OCI-LY1 (cell line): ENCODE measurements at regions not wholly inside any gene's neighbourhood (a gene's known extent, or its start where the extent isn't known, plus 50 kb on each side); places are given as distances from the start of the nearest gene placed in this dataset.

Source experiments
- H2AFZ ChIP-seq: fragments of 200-600 bp; sonication (generic), shearing (Covaris generic); 2 replicates; pipeline ENCODE4 v1.6.0; 2014; ENCODE audit warnings: antibody characterized with exemption, mild to moderate bottlenecking, low read length
- H3F3A ChIP-seq: fragments of 200-600 bp; sonication (generic), shearing (Covaris generic); 2 replicates; pipeline ENCODE4 v1.6.0; 2014; ENCODE audit warnings: mild to moderate bottlenecking, antibody characterized with exemption, low read length, moderate library complexity; ENCODE audit not compliant: insufficient read depth
- H3K27ac ChIP-seq: fragments of 200-600 bp; sonication (generic); 2 replicates; pipeline ENCODE4 v1.5.1; 2014; ENCODE audit warnings: low read length, mixed run types, mild to moderate bottlenecking, low read depth; ENCODE audit not compliant: poor library complexity, severe bottlenecking
- H3K27me3 ChIP-seq: fragments of 200-600 bp; sonication (generic); 2 replicates; pipeline ENCODE4 v1.6.0; 2014; ENCODE audit warnings: antibody characterized with exemption, mild to moderate bottlenecking, low read length, moderate library complexity; ENCODE audit not compliant: insufficient read depth
- H3K36me3 ChIP-seq: fragments of 200-600 bp; sonication (generic); 2 replicates; pipeline ENCODE4 v1.6.1; 2014; ENCODE audit warnings: mild to moderate bottlenecking, antibody characterized with exemption, low read length, moderate library complexity, mixed read lengths; ENCODE audit not compliant: insufficient read depth
- H3K4me1 ChIP-seq: fragments of 200-600 bp; sonication (generic); 2 replicates; pipeline ENCODE4 v1.5.1; 2014; ENCODE audit warnings: mild to moderate bottlenecking, low read length, moderate library complexity; ENCODE audit not compliant: insufficient read depth, severe bottlenecking
- H3K4me2 ChIP-seq: fragments of 200-600 bp; sonication (generic), shearing (Covaris generic); 2 replicates; pipeline ENCODE4 v1.6.1; 2014; ENCODE audit warnings: low read length
- H3K4me3 ChIP-seq: fragments of 200-600 bp; sonication (generic); 2 replicates; pipeline ENCODE4 v1.5.1; 2014; ENCODE audit warnings: low read length, low read depth, mild to moderate bottlenecking, mixed read lengths; ENCODE audit not compliant: poor library complexity, severe bottlenecking
- H3K79me2 ChIP-seq: fragments of 200-600 bp; shearing (Covaris generic); 2 replicates; pipeline ENCODE4 v1.6.1; 2016; ENCODE audit warnings: mixed run types, low read length, mixed read lengths; ENCODE audit not compliant: insufficient read depth
- H3K9ac ChIP-seq: fragments of 200-600 bp; sonication (generic), shearing (Covaris generic); 2 replicates; pipeline ENCODE4 v1.6.1; 2014; ENCODE audit warnings: mild to moderate bottlenecking, low read length, mixed read lengths
- H3K9me2 ChIP-seq: fragments of 200-600 bp; sonication (generic), shearing (Covaris generic); 2 replicates; pipeline ENCODE4 v1.6.1; 2014; ENCODE audit warnings: low read depth, mild to moderate bottlenecking, low read length, mixed read lengths
- H3K9me3 ChIP-seq: fragments of 200-600 bp; shearing (Covaris generic); 2 replicates; pipeline ENCODE4 v1.6.1; 2014; ENCODE audit warnings: low read length, mixed read lengths
- H4K20me1 ChIP-seq: fragments of 200-600 bp; sonication (generic), shearing (Covaris generic); 2 replicates; pipeline ENCODE4 v1.6.0; 2016; ENCODE audit warnings: mild to moderate bottlenecking, low read length; ENCODE audit not compliant: insufficient read depth
- CTCF ChIP-seq: fragments of 200-600 bp; sonication (generic), shearing (Covaris generic); IDR thresholded peaks from 2 replicates; pipeline ENCODE4 v1.5.1; 2017; ENCODE audit warnings: mild to moderate bottlenecking, antibody characterized with exemption, low read length, moderate library complexity, mixed read lengths
- EZH2 ChIP-seq: fragments of 200-600 bp; sonication (generic), shearing (Covaris generic); IDR thresholded peaks from 2 replicates; pipeline ENCODE4 v1.8.0; 2017; ENCODE audit warnings: borderline replicate concordance, mixed run types, mild to moderate bottlenecking, antibody characterized with exemption, low read length, moderate library complexity, mixed read lengths

GRCh38 chr18:46377557-46377956 is 273.4 kb downstream of the HAUS1 start:
- no peak overlapping the region for H3K27ac ChIP-seq
- TF ChIP-seq CTCF = no peak
- TF ChIP-seq EZH2 = no peak
- no peak overlapping the region for H3K4me2 ChIP-seq
- H3K9me2 ChIP-seq = no peaks in the 10 kb centered on the region
- no peaks in the 10 kb centered on the region for H3F3A ChIP-seq
- H3K27me3 ChIP-seq = no peaks in the 10 kb centered on the region
- H3K4me1 ChIP-seq = no peaks in the 10 kb centered on the region
- H3K36me3 ChIP-seq = no peaks in the 10 kb centered on the region
- no peaks in the 10 kb centered on the region for H3K9me3 ChIP-seq
- H2AFZ ChIP-seq = no peak overlapping the region
- H4K20me1 ChIP-seq = no peaks in the 10 kb centered on the region
- H3K9ac ChIP-seq = no peak overlapping the region
- no peak overlapping the region for H3K4me3 ChIP-seq
- no peaks in the 10 kb centered on the region for H3K79me2 ChIP-seq

GRCh38 chr18:46378126-46378863 is 274.1 kb downstream of the HAUS1 start:
- Histone ChIP-seq H3K9ac (no peak overlapping the region), H3K79me2 (no peaks in the 10 kb centered on the region), H4K20me1 (no peaks in the 10 kb centered on the region), H3K4me3 (no peak overlapping the region), H3K27me3 (no peaks in the 10 kb centered on the region), H3K4me1 (no peaks in the 10 kb centered on the region), H3K9me2 (no peaks in the 10 kb centered on the region), H3F3A (no peaks in the 10 kb centered on the region), H3K36me3 (no peaks in the 10 kb centered on the region), H2AFZ (no peak overlapping the region), H3K27ac (no peak overlapping the region), H3K4me2 (no peak overlapping the region), H3K9me3 (no peaks in the 10 kb centered on the region)
- no peak for TF ChIP-seq EZH2
- TF ChIP-seq CTCF = no peak

- H3K4me1 ChIP-seq = no peaks in the 10 kb centered on the region
- H3K9me3 ChIP-seq = no peaks in the 10 kb centered on the region
- no peak for TF ChIP-seq CTCF
- no peak for TF ChIP-seq EZH2
- H3K36me3 ChIP-seq = no peaks in the 10 kb centered on the region
- H3K9ac ChIP-seq = no peak overlapping the region
- H3K27me3 ChIP-seq = no peaks in the 10 kb centered on the region
- no peak overlapping the region for H3K4me2 ChIP-seq
- H3K27ac ChIP-seq = no peak overlapping the region
- H3K4me3 ChIP-seq = no peak overlapping the region
- no peaks in the 10 kb centered on the region for H3K79me2 ChIP-seq
- no peaks in the 10 kb centered on the region for H3F3A ChIP-seq
- no peak overlapping the region for H2AFZ ChIP-seq
- H4K20me1 ChIP-seq = no peaks in the 10 kb centered on the region
- no peaks in the 10 kb centered on the region for H3K9me2 ChIP-seq
Measured at GRCh38 chr18:46378864-46379207, 274.7 kb downstream of the HAUS1 start.
